ENCODE measurements at regions not wholly inside any gene's neighbourhood (a gene's known extent, or its start where the extent isn't known, plus 50 kb on each side); places are given as distances from the start of the nearest gene placed in this dataset.
"Not testable (repeated sequence)": the region's sequence is repeated elsewhere in the genome, so short reads cannot be mapped to it uniquely, and the experiment has no call there.

DNA sequence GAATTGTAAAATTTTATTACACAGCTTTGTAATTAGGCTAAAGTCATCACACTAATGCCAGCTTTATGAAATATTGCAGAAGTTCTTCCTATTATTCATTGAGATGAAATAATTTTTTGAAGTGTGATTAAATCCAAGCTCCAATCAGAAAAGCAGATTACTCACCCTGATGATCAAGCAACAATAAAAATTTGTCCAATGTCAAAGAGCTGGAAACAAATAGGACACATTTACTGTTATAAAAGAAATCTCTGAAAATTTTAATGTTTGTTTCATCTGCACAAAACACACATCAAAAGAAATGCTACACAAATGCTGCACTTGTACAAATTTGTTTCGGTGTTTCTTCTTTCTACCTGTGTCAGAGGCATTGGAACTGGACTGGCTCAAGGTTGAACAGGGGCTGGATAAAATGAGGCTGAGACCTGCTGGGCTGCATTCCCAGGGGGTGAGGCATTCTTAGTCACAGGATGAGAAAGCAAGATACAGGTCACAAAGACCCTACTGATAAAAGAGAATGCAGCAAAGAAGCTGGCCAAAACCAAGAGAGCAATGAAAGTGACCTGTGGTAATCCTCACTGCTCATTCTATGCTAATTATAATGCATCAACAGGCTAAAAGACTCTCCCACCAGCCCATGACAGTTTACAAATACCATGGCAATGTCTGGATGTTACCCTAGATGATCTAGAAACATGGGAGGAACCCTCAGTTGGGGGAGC lies 78.3 kb downstream of the GASK1B start:
- ATAC-seq (peak in 2 of 4 donors; percentile 33 to 46), DNase-seq (no peak)
- H3K4me3 ChIP-seq: no peak overlapping the region
- H3K27ac ChIP-seq: peak overlapping the region in 3 of 12 donors; percentile 6 to 22 (median 18)
- TF ChIP-seq POLR2A (IDR thresholded peaks at IDR 0.05): no peak
- TF ChIP-seq, protein P1, sequence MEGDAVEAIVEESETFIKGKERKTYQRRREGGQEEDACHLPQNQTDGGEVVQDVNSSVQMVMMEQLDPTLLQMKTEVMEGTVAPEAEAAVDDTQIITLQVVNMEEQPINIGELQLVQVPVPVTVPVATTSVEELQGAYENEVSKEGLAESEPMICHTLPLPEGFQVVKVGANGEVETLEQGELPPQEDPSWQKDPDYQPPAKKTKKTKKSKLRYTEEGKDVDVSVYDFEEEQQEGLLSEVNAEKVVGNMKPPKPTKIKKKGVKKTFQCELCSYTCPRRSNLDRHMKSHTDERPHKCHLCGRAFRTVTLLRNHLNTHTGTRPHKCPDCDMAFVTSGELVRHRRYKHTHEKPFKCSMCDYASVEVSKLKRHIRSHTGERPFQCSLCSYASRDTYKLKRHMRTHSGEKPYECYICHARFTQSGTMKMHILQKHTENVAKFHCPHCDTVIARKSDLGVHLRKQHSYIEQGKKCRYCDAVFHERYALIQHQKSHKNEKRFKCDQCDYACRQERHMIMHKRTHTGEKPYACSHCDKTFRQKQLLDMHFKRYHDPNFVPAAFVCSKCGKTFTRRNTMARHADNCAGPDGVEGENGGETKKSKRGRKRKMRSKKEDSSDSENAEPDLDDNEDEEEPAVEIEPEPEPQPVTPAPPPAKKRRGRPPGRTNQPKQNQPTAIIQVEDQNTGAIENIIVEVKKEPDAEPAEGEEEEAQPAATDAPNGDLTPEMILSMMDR (IDR thresholded peaks at IDR 0.05): no peak
- peaks cover 0 to 14% (median 0%) of the 10 kb centered on the region in 12 donors for H3K4me1 ChIP-seq
- WGBS, 4 donors: 97 to 99% (median 97%) methylated on average over 1 of the region's 1 CpG
- H3K9me3 ChIP-seq: no peaks in the 10 kb centered on the region
- no peaks in the 10 kb centered on the region for H3K27me3 ChIP-seq
- H3K36me3 ChIP-seq: no peaks in the 10 kb centered on the region
- intact Hi-C loops (cut with DNase I): no loop called here

DNA sequence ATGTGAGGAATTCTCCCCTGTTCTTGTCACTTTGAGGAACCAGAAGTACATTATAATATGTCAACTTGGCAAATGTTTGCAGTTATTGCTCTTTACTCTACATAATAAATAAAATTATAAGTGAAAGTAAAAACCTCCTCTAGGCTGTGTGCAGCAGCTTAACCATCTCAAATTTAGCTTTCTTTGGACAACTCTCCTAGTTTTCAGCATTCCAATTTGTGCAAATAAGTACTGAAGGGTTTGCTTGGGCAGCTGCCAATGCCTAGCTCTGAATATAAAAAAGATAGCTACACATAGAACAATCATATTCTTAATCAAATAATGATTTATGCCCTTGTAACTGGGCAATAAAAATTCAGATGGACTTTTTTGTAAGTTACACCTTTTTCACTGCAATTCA lies 82.5 kb downstream of the GASK1B start:
- TF ChIP-seq, protein P1 (IDR thresholded peaks at IDR 0.05): no peak
- no peak for TF ChIP-seq POLR2A (IDR thresholded peaks at IDR 0.05)
- Histone ChIP-seq H3K4me1 (peaks cover 0 to 13% (median 0%) of the 10 kb centered on the region in 12 donors), H3K9me3 (no peaks in the 10 kb centered on the region), H3K4me3 (peak overlapping the region in 2 of 12 donors; percentile 31 to 32), H3K27me3 (no peaks in the 10 kb centered on the region), H3K27ac (peak overlapping the region in 2 of 12 donors; percentile 20 to 26), H3K36me3 (no peaks in the 10 kb centered on the region)
- ATAC-seq (no peak), DNase-seq (no peak)
- intact Hi-C loops (cut with DNase I): no loop called here

DNA sequence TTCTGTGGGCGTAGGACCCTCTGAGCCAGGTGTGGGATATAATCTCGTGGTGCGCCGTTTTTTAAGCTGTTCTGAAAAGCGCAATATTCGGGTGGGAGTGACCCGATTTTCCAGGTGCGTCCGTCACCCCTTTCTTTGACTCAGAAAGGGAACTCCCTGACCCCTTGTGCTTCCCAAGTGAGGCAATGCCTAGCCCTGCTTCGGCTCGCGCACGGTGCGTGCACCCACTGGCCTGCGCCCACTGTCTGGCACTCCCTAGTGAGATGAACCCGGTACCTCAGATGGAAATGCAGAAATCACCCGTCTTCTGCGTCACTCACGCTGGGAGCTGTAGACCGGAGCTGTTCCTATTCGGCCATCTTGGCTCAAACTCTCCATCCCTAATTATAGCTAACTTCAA lies 82.9 kb downstream of the GASK1B start:
- DNase-seq; H3K36me3 ChIP-seq; H3K4me1 ChIP-seq; H3K27me3 ChIP-seq; ATAC-seq; H3K9me3 ChIP-seq; intact Hi-C loops (cut with DNase I): not testable (repeated sequence)
- Histone ChIP-seq H3K4me3 (peak overlapping the region in 2 of 12 donors; percentile 31 to 32), H3K27ac (peak overlapping the region in 2 of 12 donors; percentile 20 to 26)
- WGBS, 4 donors: 78 to 91% (median 90%) methylated on average over 18 to 21 of the region's 21 CpGs

DNA sequence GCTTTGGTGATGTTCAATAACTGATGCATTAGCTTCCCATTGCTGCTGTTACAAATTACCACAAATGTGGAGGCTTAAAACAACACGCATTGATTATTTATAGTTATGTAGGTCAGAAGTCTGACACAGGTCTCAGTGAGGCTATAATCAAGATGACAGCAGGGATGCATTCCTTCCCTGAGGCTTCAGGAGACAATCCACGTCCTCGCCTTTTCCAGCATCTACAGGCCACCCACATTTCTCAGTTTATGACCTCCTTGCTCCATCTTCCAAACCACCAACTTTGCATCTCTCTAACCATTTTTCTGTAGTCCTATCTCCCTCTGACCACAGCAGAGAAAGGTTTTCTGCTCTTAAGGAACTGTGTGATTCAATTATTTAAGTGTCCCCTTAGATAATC lies 92.5 kb downstream of the GASK1B start:
- H3K27ac ChIP-seq: peak overlapping the region in 7 of 12 donors; percentile 2 to 67 (median 20)
- DNase-seq: no peak
- peaks cover 0 to 10% (median 0%) of the 10 kb centered on the region in 12 donors for H3K4me1 ChIP-seq
- no peaks in the 10 kb centered on the region for H3K27me3 ChIP-seq
- 83 to 92% (median 89%) methylated on average over 3 of the region's 3 CpGs for WGBS, 4 donors
- H3K4me3 ChIP-seq: no peak overlapping the region
- H3K9me3 ChIP-seq: peaks cover 0 to 7% (median 0%) of the 10 kb centered on the region in 12 donors
- intact Hi-C loops (cut with DNase I): no loop called here
- no peaks in the 10 kb centered on the region for H3K36me3 ChIP-seq
- no peak for ATAC-seq
- TF ChIP-seq, protein P1 (IDR thresholded peaks at IDR 0.05): no peak
- no peak for TF ChIP-seq POLR2A (IDR thresholded peaks at IDR 0.05)
